ENCODE measurements at regions not wholly inside any gene's neighbourhood (a gene's known extent, or its start where the extent isn't known, plus 50 kb on each side); places are given as distances from the start of the nearest gene placed in this dataset.
"Not testable (repeated sequence)": the region's sequence is repeated elsewhere in the genome, so short reads cannot be mapped to it uniquely, and the experiment has no call there.

GRCh38 chr13:88022431-88023208 is 351.4 kb downstream of the SLITRK5 start:
- no peak for DNase-seq (ENCODE audit: low read depth, low spot score)
- no peak for TF ChIP-seq CTCF (conservative IDR thresholded peaks at IDR 0.05)
- H3K9me3 Mint-ChIP-seq: peaks cover 4% of the 10 kb centered on the region
- peaks cover 9% of the 10 kb centered on the region for H3K4me1 Mint-ChIP-seq
- no peak overlapping the region for H3K27ac Mint-ChIP-seq (ENCODE audit: unreplicated experiment)
- no peaks in the 10 kb centered on the region for H3K36me3 Mint-ChIP-seq (ENCODE audit: low read depth)
- no peaks in the 10 kb centered on the region for H3K27me3 Mint-ChIP-seq (ENCODE audit: low read depth)
- H3K4me3 Mint-ChIP-seq: no peak overlapping the region

GRCh38 chr13:88026241-88026640 is 355.1 kb downstream of the SLITRK5 start:
- Mint-ChIP-seq H3K4me3 (no peak overlapping the region), H3K9me3 (no peaks in the 10 kb centered on the region), H3K4me1 (peaks cover 2% of the 10 kb centered on the region), H3K27ac (ENCODE audit: unreplicated experiment) (no peak overlapping the region), H3K27me3 (ENCODE audit: low read depth) (no peaks in the 10 kb centered on the region), H3K36me3 (ENCODE audit: low read depth) (no peaks in the 10 kb centered on the region)
- DNase-seq (ENCODE audit: low read depth, low spot score): no peak
- no peak for TF ChIP-seq CTCF (conservative IDR thresholded peaks at IDR 0.05)

GRCh38 chr13:88031980-88032559 is 360.9 kb downstream of the SLITRK5 start:
- TF ChIP-seq CTCF (conservative IDR thresholded peaks at IDR 0.05): no peak
- no peak for DNase-seq (ENCODE audit: low read depth, low spot score)
- no peak overlapping the region for H3K27ac Mint-ChIP-seq (ENCODE audit: unreplicated experiment)
- no peak overlapping the region for H3K4me3 Mint-ChIP-seq
- H3K27me3 Mint-ChIP-seq (ENCODE audit: low read depth): no peaks in the 10 kb centered on the region
- no peaks in the 10 kb centered on the region for H3K36me3 Mint-ChIP-seq (ENCODE audit: low read depth)
- no peaks in the 10 kb centered on the region for H3K4me1 Mint-ChIP-seq
- H3K9me3 Mint-ChIP-seq: peaks cover 2% of the 10 kb centered on the region

GRCh38 chr13:88036205-88036604 is 365.0 kb downstream of the SLITRK5 start:
- not testable (repeated sequence) for H3K9me3 Mint-ChIP-seq; DNase-seq (ENCODE audit: low read depth, low spot score); H3K27me3 Mint-ChIP-seq (ENCODE audit: low read depth); H3K36me3 Mint-ChIP-seq (ENCODE audit: low read depth); H3K4me3 Mint-ChIP-seq; H3K4me1 Mint-ChIP-seq; H3K27ac Mint-ChIP-seq (ENCODE audit: unreplicated experiment)

- Mint-ChIP-seq H3K9me3 (peaks cover 7% of the 10 kb centered on the region), H3K27me3 (ENCODE audit: low read depth) (no peaks in the 10 kb centered on the region), H3K4me3 (no peak overlapping the region), H3K27ac (ENCODE audit: unreplicated experiment) (no peak overlapping the region), H3K36me3 (ENCODE audit: low read depth) (no peaks in the 10 kb centered on the region), H3K4me1 (no peaks in the 10 kb centered on the region)
- DNase-seq (ENCODE audit: low read depth, low spot score): no peak
- no peak for TF ChIP-seq CTCF (conservative IDR thresholded peaks at IDR 0.05)
Measured at GRCh38 chr13:88042489-88042888, 371.3 kb downstream of the SLITRK5 start.

- H3K4me3 Mint-ChIP-seq: no peak overlapping the region
- H3K27ac Mint-ChIP-seq (ENCODE audit: unreplicated experiment): no peak overlapping the region
- DNase-seq (ENCODE audit: low read depth, low spot score): no peak
- peaks cover 4% of the 10 kb centered on the region for H3K36me3 Mint-ChIP-seq (ENCODE audit: low read depth)
- no peaks in the 10 kb centered on the region for H3K4me1 Mint-ChIP-seq
- peaks cover 25% of the 10 kb centered on the region for H3K9me3 Mint-ChIP-seq
- TF ChIP-seq CTCF (conservative IDR thresholded peaks at IDR 0.05): no peak
- H3K27me3 Mint-ChIP-seq (ENCODE audit: low read depth): no peaks in the 10 kb centered on the region
Measured at GRCh38 chr13:88051746-88052482, 380.7 kb downstream of the SLITRK5 start.
